ENCODE measurements at regions not wholly inside any gene's neighbourhood (a gene's known extent, or its start where the extent isn't known, plus 50 kb on each side); places are given as distances from the start of the nearest gene placed in this dataset.

DNA sequence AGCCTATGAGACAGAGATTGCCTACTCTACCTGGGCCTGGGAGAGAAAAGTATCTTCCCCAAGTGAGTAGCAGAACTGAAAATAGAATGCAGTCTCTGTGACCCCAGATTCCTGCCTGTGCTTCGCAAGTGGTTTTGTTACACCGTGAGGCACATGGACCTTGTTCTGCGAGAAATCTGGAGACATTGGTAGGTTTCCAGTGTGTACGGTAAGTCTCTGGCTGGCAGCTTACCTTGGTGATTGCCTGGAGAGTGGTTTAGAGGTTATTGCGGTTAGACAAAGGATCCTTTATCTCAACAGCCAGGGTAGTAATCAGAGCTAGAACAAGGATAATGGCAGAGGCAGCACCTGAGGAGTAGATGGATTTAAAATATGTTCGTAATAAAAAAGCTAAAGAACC is 606.0 kb upstream of the GCFC2 start:
- Histone ChIP-seq H2AFZ (ENCODE audit: low read depth, low read length) (no peak overlapping the region), H3K36me3 (ENCODE audit: control insufficient read depth in 2 of 2, extremely low read depth in 1 of 2, insufficient read depth in 2 of 2, low read length in 2 of 2) (no peaks in the 10 kb centered on the region), H3K4me3 (replicated peaks in 1 of 3; ENCODE audit: insufficient read depth in 1 of 3, low read depth in 1 of 3, low read length in 3 of 3) (no peak overlapping the region), H3K27ac (ENCODE audit: insufficient read depth, low read depth, low read length) (no peak overlapping the region), H3K9me1 (replicated peaks; ENCODE audit: control insufficient read depth, extremely low read depth, insufficient read depth, low read length) (no peaks in the 10 kb centered on the region), H3K79me2 (ENCODE audit: control insufficient read depth, insufficient read depth, low read length) (no peaks in the 10 kb centered on the region), H4K20me1 (replicated peaks; ENCODE audit: control insufficient read depth, extremely low read depth, insufficient read depth, low read length) (no peaks in the 10 kb centered on the region), H3K9ac (replicated peaks; ENCODE audit: extremely low read depth, insufficient read depth, low read length) (no peak overlapping the region), H3K27me3 (ENCODE audit: control insufficient read depth in 2 of 2, insufficient read depth in 2 of 2, low read length in 2 of 2) (no peaks in the 10 kb centered on the region), H3K4me1 (ENCODE audit: control insufficient read depth, extremely low read depth, insufficient read depth, low read length) (no peaks in the 10 kb centered on the region), H3K9me3 (replicated peaks; ENCODE audit: control insufficient read depth, insufficient read depth, low read length) (peaks cover 2% of the 10 kb centered on the region), H3K4me2 (ENCODE audit: insufficient read depth, low read length) (no peak overlapping the region)
- no peak for TF ChIP-seq MYC (IDR thresholded peaks at IDR 0.05; ENCODE audit: low read depth, low read length)
- no peak for TF ChIP-seq JUN (IDR thresholded peaks at IDR 0.05; ENCODE audit: borderline replicate concordance, insufficient read depth, insufficient read length, low read depth)
- no peak for TF ChIP-seq POLR2AphosphoS5 (IDR thresholded peaks at IDR 0.05; ENCODE audit: insufficient read depth, low read depth, low read length)
- dilution Hi-C loops (cut with MboI; ENCODE audit: extremely low pct_ligation_motif_present, low sequenced_read_pairs) (no loop called here), intact Hi-C loops (cut with micrococcal nuclease) (no loop called here)
- CTCF ChIA-PET: no interaction called here
- BruUV-seq (replicated peaks): no TSS peak
- POLR2A ChIA-PET: no interaction called here
- DNase-seq (ENCODE audit: low read depth, low spot score) (no peak), FAIRE-seq (no peak)

DNA sequence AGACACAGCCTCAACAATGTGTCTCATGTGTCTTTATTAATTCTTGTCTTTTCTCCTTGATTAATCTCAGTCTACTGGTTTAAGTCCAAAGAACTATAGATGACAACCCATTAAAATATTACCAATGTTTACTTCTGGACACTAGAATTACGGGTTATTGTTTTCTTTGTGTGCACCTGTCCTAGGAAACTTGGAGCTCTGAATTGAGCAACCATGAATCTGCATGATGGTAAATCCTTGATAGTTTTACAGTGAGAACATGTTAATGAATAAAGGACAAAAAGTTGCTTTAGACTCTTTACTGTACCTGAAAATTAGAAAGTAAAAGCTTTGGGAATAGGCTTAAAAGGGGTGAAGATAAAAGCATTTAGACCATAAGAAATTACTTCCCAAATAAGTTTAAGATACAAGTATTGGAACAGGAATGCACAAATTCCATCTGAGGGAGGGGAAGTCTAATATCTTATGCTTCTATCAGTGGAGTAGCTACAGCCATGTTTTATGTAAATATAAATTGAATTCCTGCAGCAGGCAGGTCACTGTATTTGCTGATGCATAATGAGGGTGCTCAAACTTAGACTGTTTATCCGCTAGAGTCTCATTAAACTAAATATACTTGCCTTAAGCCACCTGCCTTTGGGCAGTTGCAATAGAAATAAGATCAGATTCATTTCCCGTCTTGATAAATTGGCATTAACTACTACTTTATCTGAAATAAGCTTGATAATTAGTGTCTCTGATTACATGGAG is 603.7 kb upstream of the GCFC2 start:
- no TSS peak for BruUV-seq (replicated peaks)
- no peaks in the 10 kb centered on the region for H3K36me3 ChIP-seq (ENCODE audit: control insufficient read depth in 2 of 2, extremely low read depth in 1 of 2, insufficient read depth in 2 of 2, low read length in 2 of 2)
- dilution Hi-C loops (cut with MboI; ENCODE audit: extremely low pct_ligation_motif_present, low sequenced_read_pairs) (no loop called here), intact Hi-C loops (cut with micrococcal nuclease) (no loop called here)
- H3K9me1 ChIP-seq (replicated peaks; ENCODE audit: control insufficient read depth, extremely low read depth, insufficient read depth, low read length): no peaks in the 10 kb centered on the region
- no peaks in the 10 kb centered on the region for H3K79me2 ChIP-seq (ENCODE audit: control insufficient read depth, insufficient read depth, low read length)
- no peak overlapping the region for H3K4me3 ChIP-seq (replicated peaks in 1 of 3; ENCODE audit: insufficient read depth in 1 of 3, low read depth in 1 of 3, low read length in 3 of 3)
- no peak for FAIRE-seq
- DNase-seq (ENCODE audit: low read depth, low spot score): no peak
- H3K27ac ChIP-seq (ENCODE audit: insufficient read depth, low read depth, low read length): no peak overlapping the region
- H4K20me1 ChIP-seq (replicated peaks; ENCODE audit: control insufficient read depth, extremely low read depth, insufficient read depth, low read length): no peaks in the 10 kb centered on the region
- ChIA-PET CTCF (no interaction called here), POLR2A (no interaction called here)
- no peaks in the 10 kb centered on the region for H3K4me1 ChIP-seq (ENCODE audit: control insufficient read depth, extremely low read depth, insufficient read depth, low read length)
- H3K9ac ChIP-seq (replicated peaks; ENCODE audit: extremely low read depth, insufficient read depth, low read length): no peak overlapping the region
- H2AFZ ChIP-seq (ENCODE audit: low read depth, low read length): no peak overlapping the region
- H3K9me3 ChIP-seq (replicated peaks; ENCODE audit: control insufficient read depth, insufficient read depth, low read length): peaks cover 2% of the 10 kb centered on the region
- no peak overlapping the region for H3K4me2 ChIP-seq (ENCODE audit: insufficient read depth, low read length)
- TF ChIP-seq EZH2 (IDR thresholded peaks at IDR 0.05; ENCODE audit: borderline replicate concordance, low read depth, low read length, severe bottlenecking) (no peak), JUN (IDR thresholded peaks at IDR 0.05; ENCODE audit: borderline replicate concordance, insufficient read depth, insufficient read length, low read depth) (no peak), FOS (IDR thresholded peaks at IDR 0.05; ENCODE audit: borderline replicate concordance, insufficient read depth, low read length) (no peak), MYC (IDR thresholded peaks at IDR 0.05; ENCODE audit: low read depth, low read length) (no peak), POLR2AphosphoS5 (IDR thresholded peaks at IDR 0.05; ENCODE audit: insufficient read depth, low read depth, low read length) (no peak), POLR2A (IDR thresholded peaks at IDR 0.05; ENCODE audit: low read depth, low read length) (no peak), GATA2 (IDR thresholded peaks at IDR 0.05; ENCODE audit: insufficient read depth, insufficient read length, low read depth, low read length) (no peak)
- TF ChIP-seq, protein P1, sequence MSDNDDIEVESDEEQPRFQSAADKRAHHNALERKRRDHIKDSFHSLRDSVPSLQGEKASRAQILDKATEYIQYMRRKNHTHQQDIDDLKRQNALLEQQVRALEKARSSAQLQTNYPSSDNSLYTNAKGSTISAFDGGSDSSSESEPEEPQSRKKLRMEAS (IDR thresholded peaks at IDR 0.05; ENCODE audit: insufficient read depth, insufficient read length): no peak
- TF ChIP-seq, protein P2, sequence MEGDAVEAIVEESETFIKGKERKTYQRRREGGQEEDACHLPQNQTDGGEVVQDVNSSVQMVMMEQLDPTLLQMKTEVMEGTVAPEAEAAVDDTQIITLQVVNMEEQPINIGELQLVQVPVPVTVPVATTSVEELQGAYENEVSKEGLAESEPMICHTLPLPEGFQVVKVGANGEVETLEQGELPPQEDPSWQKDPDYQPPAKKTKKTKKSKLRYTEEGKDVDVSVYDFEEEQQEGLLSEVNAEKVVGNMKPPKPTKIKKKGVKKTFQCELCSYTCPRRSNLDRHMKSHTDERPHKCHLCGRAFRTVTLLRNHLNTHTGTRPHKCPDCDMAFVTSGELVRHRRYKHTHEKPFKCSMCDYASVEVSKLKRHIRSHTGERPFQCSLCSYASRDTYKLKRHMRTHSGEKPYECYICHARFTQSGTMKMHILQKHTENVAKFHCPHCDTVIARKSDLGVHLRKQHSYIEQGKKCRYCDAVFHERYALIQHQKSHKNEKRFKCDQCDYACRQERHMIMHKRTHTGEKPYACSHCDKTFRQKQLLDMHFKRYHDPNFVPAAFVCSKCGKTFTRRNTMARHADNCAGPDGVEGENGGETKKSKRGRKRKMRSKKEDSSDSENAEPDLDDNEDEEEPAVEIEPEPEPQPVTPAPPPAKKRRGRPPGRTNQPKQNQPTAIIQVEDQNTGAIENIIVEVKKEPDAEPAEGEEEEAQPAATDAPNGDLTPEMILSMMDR (IDR thresholded peaks at IDR 0.05; ENCODE audit: extremely low read depth in 1 of 2, insufficient read depth in 1 of 2, low read depth in 1 of 2, low read length in 2 of 2): no peak
- H3K27me3 ChIP-seq (ENCODE audit: control insufficient read depth in 2 of 2, insufficient read depth in 2 of 2, low read length in 2 of 2): no peaks in the 10 kb centered on the region

Data from endothelial cell of umbilical vein (primary cell).